Motor neuron (in vitro differentiated cells): ENCODE measurements at regions not wholly inside any gene's neighbourhood (a gene's known extent, or its start where the extent isn't known, plus 50 kb on each side); places are given as distances from the start of the nearest gene placed in this dataset.

Experiments used
- ATAC-seq, 8 experiments: fragments of 200-7000 bp; cut with Tn5 transposase; replicated peaks in 6 of 8; 2 replicates each; pipeline ENCODE4 v1.8.0; 2021; ENCODE audit warnings: mild to moderate bottlenecking in 8 of 8, moderate library complexity in 8 of 8
- H3K27ac ChIP-seq, 2 donors: fragments of 250-450 bp; sonication (Bioruptor Pico); 2 replicates each; pipeline ENCODE4 v1.9.0; 2021; ENCODE audit warnings: antibody characterized with exemption in 2 of 2, mild to moderate bottlenecking in 2 of 2, moderate library complexity in 1 of 2
- H3K4me1 ChIP-seq, 2 donors: fragments of 250-450 bp; sonication (Bioruptor Pico); replicated peaks in 1 of 2; 2 replicates each; pipeline ENCODE4 v1.6.1; 2021; ENCODE audit warnings: antibody characterized with exemption in 2 of 2, mild to moderate bottlenecking in 2 of 2, moderate library complexity in 1 of 2
- H3K4me3 ChIP-seq, 5 donors: fragments of 250-450 bp; sonication (Bioruptor Pico); 2 replicates each; pipeline ENCODE4 v1.9.0; 2021; ENCODE audit warnings: antibody characterized with exemption in 5 of 5, mild to moderate bottlenecking in 5 of 5, moderate library complexity in 4 of 5
- WGBS, 10 experiments: fragments of 450-650 bp; shearing (Covaris generic); methylation state at CpG; one replicate each; pipeline ENCODE4 v1.0.0; 2022; 5-methylcytosine and 5-hydroxymethylcytosine counted together
- in situ Hi-C, 9 experiments: fragments of 400-800 bp; cut with MboI; loops; one replicate each; pipeline ENCODE4 v1.15.0; 2021; ENCODE audit warnings: low sequenced_read_pairs in 9 of 9, low pct_unique_long_range_greater_than_20kb in 2 of 9; ENCODE audit not compliant: unreplicated experiment in 9 of 9

GRCh38 chr9:86676396-86676795 lies 270.9 kb downstream of the GAS1 start:
- Histone ChIP-seq H3K4me3 (no peak overlapping the region), H3K4me1 (peaks cover 17 to 25% of the 10 kb centered on the region in 2 donors), H3K27ac (no peak overlapping the region)
- peak in 5 of 8 experiments; percentile 40 to 94 (median 89) for ATAC-seq
- WGBS, 10 experiments, result 14 to 100% (median 67%) methylated on average over 1 to 2 of the region's 2 CpGs; no CpG with 5 or more reads in 2 of the 10 experiments
- in situ Hi-C loops, result no loop called here

- Histone ChIP-seq H3K4me1 (peaks cover 17 to 25% of the 10 kb centered on the region in 2 donors), H3K27ac (no peak overlapping the region), H3K4me3 (no peak overlapping the region)
- WGBS, 10 experiments, result 43 to 100% (median 73%) methylated on average over 1 to 5 of the region's 5 CpGs; no CpG with 5 or more reads in 1 of the 10 experiments
- in situ Hi-C loops, result no loop called here
- ATAC-seq, result no peak
Observed at GRCh38 chr9:86675805-86676204, 271.5 kb downstream of the GAS1 start.

GRCh38 chr9:86674487-86674886 lies 272.8 kb downstream of the GAS1 start:
- peaks cover 17 to 25% of the 10 kb centered on the region in 2 donors for H3K4me1 ChIP-seq
- in situ Hi-C loops, result loop anchor here in 1 of 9 experiments (25.0 kb wide), 1 partner anchor 263 kb away; the partner anchor contains the start of gene GAS1
- H3K4me3 ChIP-seq, result no peak overlapping the region
- WGBS, 10 experiments, result 25 to 100% (median 92%) methylated on average over 1 to 2 of the region's 2 CpGs; no CpG with 5 or more reads in 3 of the 10 experiments
- ATAC-seq, result peak in 3 of 8 experiments; percentile 41 to 99 (median 76)
- H3K27ac ChIP-seq, result no peak overlapping the region

GRCh38 chr9:86672966-86673365 lies 274.3 kb downstream of the GAS1 start:
- H3K27ac ChIP-seq, result no peak overlapping the region
- no peak for ATAC-seq
- peaks cover 17 to 25% of the 10 kb centered on the region in 2 donors for H3K4me1 ChIP-seq
- in situ Hi-C loops, result loop anchor here in 1 of 9 experiments (25.0 kb wide), 1 partner anchor 264 kb away; the partner anchor contains the start of gene GAS1
- no peak overlapping the region for H3K4me3 ChIP-seq
- 89 to 100% (median 100%) methylated on average over 1 to 2 of the region's 2 CpGs; no CpG with 5 or more reads in 2 of the 10 experiments for WGBS, 10 experiments

- Histone ChIP-seq H3K27ac (no peak overlapping the region), H3K4me3 (no peak overlapping the region), H3K4me1 (peaks cover 17 to 25% of the 10 kb centered on the region in 2 donors)
- peak in 2 of 8 experiments; percentile 73 to 76 for ATAC-seq
- in situ Hi-C loops, result loop anchor here in 1 of 9 experiments (25.0 kb wide), 1 partner anchor 265 kb away; the partner anchor contains the start of gene GAS1
- WGBS, 10 experiments, result 0 to 91% (median 70%) methylated on average over 1 to 9 of the region's 9 CpGs; no CpG with 5 or more reads in 1 of the 10 experiments
Observed at GRCh38 chr9:86672301-86672700, 275.0 kb downstream of the GAS1 start.

GRCh38 chr9:86671018-86671417 lies 276.3 kb downstream of the GAS1 start:
- Histone ChIP-seq H3K4me1 (peaks cover 9 to 12% of the 10 kb centered on the region in 2 donors), H3K27ac (no peak overlapping the region), H3K4me3 (no peak overlapping the region)
- no peak for ATAC-seq
- in situ Hi-C loops, result loop anchor here in 1 of 9 experiments (25.0 kb wide), 1 partner anchor 266 kb away; the partner anchor contains the start of gene GAS1
- 60 to 100% (median 93%) methylated on average over 1 of the region's 1 CpG; no CpG with 5 or more reads in 1 of the 10 experiments for WGBS, 10 experiments

- Histone ChIP-seq H3K4me3 (no peak overlapping the region), H3K27ac (no peak overlapping the region), H3K4me1 (peaks cover 5 to 7% of the 10 kb centered on the region in 2 donors)
- ATAC-seq, result no peak
- in situ Hi-C loops, result loop anchor here in 1 of 9 experiments (25.0 kb wide), 1 partner anchor 267 kb away; the partner anchor contains the start of gene GAS1
- 8 to 100% (median 92%) methylated on average over 2 to 4 of the region's 4 CpGs; no CpG with 5 or more reads in 1 of the 10 experiments for WGBS, 10 experiments
Observed at GRCh38 chr9:86670536-86670935, 276.8 kb downstream of the GAS1 start.

GRCh38 chr9:86670076-86670475 lies 277.2 kb downstream of the GAS1 start:
- ATAC-seq, result no peak
- in situ Hi-C loops, result loop anchor here in 1 of 9 experiments (25.0 kb wide), 1 partner anchor 267 kb away; the partner anchor contains the start of gene GAS1
- no peak overlapping the region for H3K4me3 ChIP-seq
- 57 to 100% (median 96%) methylated on average over 1 to 3 of the region's 3 CpGs; no CpG with 5 or more reads in 1 of the 10 experiments for WGBS, 10 experiments
- H3K27ac ChIP-seq, result no peak overlapping the region
- H3K4me1 ChIP-seq, result peaks cover 1 to 3% of the 10 kb centered on the region in 2 donors

GRCh38 chr9:86669422-86669821 lies 277.9 kb downstream of the GAS1 start:
- Histone ChIP-seq H3K4me1 (no peaks in the 10 kb centered on the region), H3K4me3 (no peak overlapping the region), H3K27ac (no peak overlapping the region)
- in situ Hi-C loops, result loop anchor here in 1 of 9 experiments (25.0 kb wide), 1 partner anchor 268 kb away; the partner anchor contains the start of gene GAS1
- WGBS, 10 experiments, result 20 to 93% (median 68%) methylated on average over 1 to 4 of the region's 4 CpGs; no CpG with 5 or more reads in 1 of the 10 experiments
- ATAC-seq, result no peak

GRCh38 chr9:86668488-86668887 lies 278.8 kb downstream of the GAS1 start:
- no peaks in the 10 kb centered on the region for H3K4me1 ChIP-seq
- ATAC-seq, result no peak
- in situ Hi-C loops, result loop anchor here in 1 of 9 experiments (25.0 kb wide), 1 partner anchor 269 kb away; the partner anchor contains the start of gene GAS1
- no peak overlapping the region for H3K27ac ChIP-seq
- H3K4me3 ChIP-seq, result no peak overlapping the region

- no peaks in the 10 kb centered on the region for H3K4me1 ChIP-seq
- ATAC-seq, result peak in 5 of 8 experiments; percentile 88 to 98 (median 93)
- 20 to 91% (median 62%) methylated on average over 1 to 4 of the region's 4 CpGs; no CpG with 5 or more reads in 4 of the 10 experiments for WGBS, 10 experiments
- no peak overlapping the region for H3K27ac ChIP-seq
- no peak overlapping the region for H3K4me3 ChIP-seq
- in situ Hi-C loops, result loop anchor here in 1 of 9 experiments (25.0 kb wide), 1 partner anchor 270 kb away; the partner anchor contains the start of gene GAS1
Observed at GRCh38 chr9:86667307-86667706, 280.0 kb downstream of the GAS1 start.

- no peak for ATAC-seq
- in situ Hi-C loops, result loop anchor here in 1 of 9 experiments (25.0 kb wide), 1 partner anchor 272 kb away; the partner anchor contains the start of gene GAS1
- no peak overlapping the region for H3K27ac ChIP-seq
- WGBS, 10 experiments, result 0 to 100% (median 75%) methylated on average over 1 of the region's 1 CpG; no CpG with 5 or more reads in 6 of the 10 experiments
- no peaks in the 10 kb centered on the region for H3K4me1 ChIP-seq
- H3K4me3 ChIP-seq, result no peak overlapping the region
Observed at GRCh38 chr9:86665416-86665815, 281.9 kb downstream of the GAS1 start.

- H3K4me1 ChIP-seq, result no peaks in the 10 kb centered on the region
- H3K4me3 ChIP-seq, result no peak overlapping the region
- ATAC-seq, result no peak
- WGBS, 10 experiments, result 80 to 100% (median 96%) methylated on average over 1 to 5 of the region's 7 CpGs; no CpG with 5 or more reads in 2 of the 10 experiments
- in situ Hi-C loops, result loop anchor here in 1 of 9 experiments (25.0 kb wide), 1 partner anchor 273 kb away; the partner anchor contains the start of gene GAS1
- no peak overlapping the region for H3K27ac ChIP-seq
Observed at GRCh38 chr9:86664603-86665002, 282.7 kb downstream of the GAS1 start.
